CD4-positive, alpha-beta T cell (primary cell): ENCODE measurements at regions not wholly inside any gene's neighbourhood (a gene's known extent, or its start where the extent isn't known, plus 50 kb on each side); places are given as distances from the start of the nearest gene placed in this dataset.

Experiments used
- ATAC-seq: fragments of 200-7000 bp; cut with Tn5 transposase; one replicate; pipeline ENCODE4 v1.10.0; 2022; ENCODE audit warnings: mild to moderate bottlenecking; ENCODE audit not compliant: poor library complexity
- CTCF ChIA-PET: fragments of 350-600 bp; sonication (Branson Sonifier 250); formaldehyde crosslinking; loops from one replicate; lab custom pipeline; 2021; ENCODE audit warnings: antibody characterized with exemption, inconsistent platforms; lab: Charles Lee
- POLR2A ChIA-PET: fragments of 350-600 bp; sonication (Branson Sonifier 250); formaldehyde crosslinking; loops from one replicate; lab custom pipeline; 2021; ENCODE audit warnings: antibody characterized with exemption, inconsistent platforms; lab: Charles Lee
- DNase-seq, 14 experiments: peaks; one replicate each; pipeline ENCODE4 v3.0.0-alpha.2; 2013 to 2020; ENCODE audit warnings: mixed read lengths in 2 of 14
- H3K27ac ChIP-seq, 2 donors: one replicate each; pipeline versions ENCODE4 v1.5.1 to v1.7.0; 2013; ENCODE audit warnings: low read length in 2 of 2, low read depth in 1 of 2, mild to moderate bottlenecking in 1 of 2
- H3K27me3 ChIP-seq, 2 experiments: 1 replicate in 1 of 2; 2 replicates in 1 of 2; pipeline versions ENCODE4 v1.6.1 to v1.7.0; 2013; ENCODE audit warnings: low read length in 2 of 2, control low read depth in 1 of 2, mild to moderate bottlenecking in 1 of 2, moderate library complexity in 1 of 2; ENCODE audit not compliant: insufficient read depth in 2 of 2, control insufficient read depth in 1 of 2
- H3K36me3 ChIP-seq: one replicate; pipeline ENCODE4 v1.6.1; 2013; ENCODE audit warnings: low read length, control low read depth; ENCODE audit not compliant: insufficient read depth
- H3K4me1 ChIP-seq: one replicate; pipeline ENCODE4 v1.6.1; 2013; ENCODE audit warnings: low read length, control low read depth; ENCODE audit not compliant: insufficient read depth
- H3K4me3 ChIP-seq: one replicate; pipeline ENCODE4 v1.5.1; 2013; ENCODE audit warnings: mild to moderate bottlenecking, low read length, moderate library complexity
- H3K9me3 ChIP-seq, 2 experiments: 1 replicate in 1 of 2; 2 replicates in 1 of 2; pipeline versions ENCODE4 v1.6.1 to v1.7.0; 2013; ENCODE audit warnings: low read length in 2 of 2, mild to moderate bottlenecking in 2 of 2, control low read depth in 1 of 2, moderate library complexity in 1 of 2; ENCODE audit not compliant: control insufficient read depth in 1 of 2, insufficient read depth in 1 of 2
- H3K27ac Mint-ChIP-seq: one replicate; pipeline ENCODE4 v1.8.0; 2020; ENCODE audit warnings: mixed read lengths
- H3K27me3 Mint-ChIP-seq: one replicate; pipeline ENCODE4 v1.8.0; 2021; ENCODE audit warnings: mixed read lengths
- H3K36me3 Mint-ChIP-seq: one replicate; pipeline ENCODE4 v1.8.0; 2021; ENCODE audit warnings: low read depth, mixed read lengths
- H3K4me1 Mint-ChIP-seq: one replicate; pipeline ENCODE4 v1.8.0; 2021; ENCODE audit warnings: low read depth, mixed read lengths
- H3K4me3 Mint-ChIP-seq: one replicate; pipeline ENCODE4 v1.8.0; 2020; ENCODE audit warnings: mild to moderate bottlenecking, mixed read lengths
- H3K9me3 Mint-ChIP-seq: one replicate; pipeline ENCODE4 v1.8.0; 2020; ENCODE audit warnings: mixed read lengths
- CTCF ChIP-seq: fragments of 200-600 bp; IDR thresholded peaks from one replicate; pipeline ENCODE4 v1.8.0; 2022; ENCODE audit warnings: antibody characterized with exemption, mild to moderate bottlenecking
- intact Hi-C, 2 experiments: fragments of 100-400 bp; cut with DNase I in 1 of 2; cut with micrococcal nuclease in 1 of 2; formaldehyde crosslinking; loops; one replicate each; pipeline versions ENCODE4 v1.15.1 to v1.9.0; 2023 to 2025; cut with DNase I, micrococcal nuclease

- H3K4me1 Mint-ChIP-seq = peaks cover 31% of the 10 kb centered on the region
- H3K27ac Mint-ChIP-seq = peak overlapping the region; percentile 86
- TF ChIP-seq CTCF = no peak
- H3K9me3 Mint-ChIP-seq = no peaks in the 10 kb centered on the region
- ATAC-seq = peak; percentile 92
- Histone ChIP-seq H3K4me1 (peaks cover 26% of the 10 kb centered on the region), H3K27me3 (no peaks in the 10 kb centered on the region), H3K27ac (peak overlapping the region; percentile 78 to 84), H3K9me3 (no peaks in the 10 kb centered on the region), H3K36me3 (peaks cover 7% of the 10 kb centered on the region), H3K4me3 (peak overlapping the region; percentile 93)
- DNase-seq = peak; percentile 82 to 95 (median 88)
- H3K36me3 Mint-ChIP-seq = peaks cover 25% of the 10 kb centered on the region
- H3K27me3 Mint-ChIP-seq = no peaks in the 10 kb centered on the region
- ChIA-PET POLR2A (interaction anchor here (0.8 to 2.3 kb wide), 5 partner anchors 10 to 1923 kb away, joined by 3 to 13 read pairs (median 4); partner anchors contain the start of genes POP4 and UQCRFS1), CTCF (no interaction called here)
- intact Hi-C loops = loop anchor here (5.0 to 10.0 kb wide), 3 partner anchors 1418 to 1921 kb away; partner anchors contain the start of genes C19orf12 (in 1 of the 2), PLEKHF1 (in 1 of the 2) and UQCRFS1 (in 1 of the 2)
- H3K4me3 Mint-ChIP-seq = peak overlapping the region; percentile 98
These were observed 1419.1 kb downstream of the UQCRFS1 start for GRCh38 chr19:27793644-27794493.

GRCh38 chr19:27793128-27793643, 1419.8 kb downstream of the UQCRFS1 start:
- Histone ChIP-seq H3K4me1 (peaks cover 26% of the 10 kb centered on the region), H3K9me3 (no peaks in the 10 kb centered on the region), H3K27ac (peak overlapping the region; percentile 78 to 84), H3K27me3 (no peaks in the 10 kb centered on the region), H3K4me3 (peak overlapping the region; percentile 93), H3K36me3 (peaks cover 7% of the 10 kb centered on the region)
- Mint-ChIP-seq H3K36me3 (peaks cover 28% of the 10 kb centered on the region), H3K9me3 (no peaks in the 10 kb centered on the region), H3K4me3 (peak overlapping the region; percentile 98), H3K4me1 (peaks cover 34% of the 10 kb centered on the region), H3K27me3 (no peaks in the 10 kb centered on the region), H3K27ac (peak overlapping the region; percentile 86)
- ATAC-seq = peak; percentile 59
- peak in 13 of 14 experiments; percentile 7 to 83 (median 55) for DNase-seq
- no peak for TF ChIP-seq CTCF
- ChIA-PET CTCF (no interaction called here), POLR2A (interaction anchor here (0.8 to 2.3 kb wide), 5 partner anchors 10 to 1923 kb away, joined by 3 to 13 read pairs (median 4); partner anchors contain the start of genes POP4 and UQCRFS1)
- intact Hi-C loops = loop anchor here (5.0 to 10.0 kb wide), 3 partner anchors 1419 to 1922 kb away; partner anchors contain the start of genes C19orf12 (in 1 of the 2), PLEKHF1 (in 1 of the 2) and UQCRFS1 (in 1 of the 2)

GRCh38 chr19:27792576-27793127, 1420.3 kb downstream of the UQCRFS1 start:
- H3K4me1 Mint-ChIP-seq = peaks cover 34% of the 10 kb centered on the region
- CTCF ChIA-PET = no interaction called here
- H3K4me3 ChIP-seq = peak overlapping the region; percentile 93

More at GRCh38 chr19:27792576-27793127, 1420.3 kb downstream of the UQCRFS1 start:
- no peaks in the 10 kb centered on the region for H3K9me3 Mint-ChIP-seq
- DNase-seq (no peak), ATAC-seq (no peak)
- Histone ChIP-seq H3K4me1 (peaks cover 26% of the 10 kb centered on the region), H3K27me3 (no peaks in the 10 kb centered on the region), H3K36me3 (peaks cover 2% of the 10 kb centered on the region), H3K9me3 (no peaks in the 10 kb centered on the region), H3K27ac (peak overlapping the region; percentile 78 to 84)
- no peak for TF ChIP-seq CTCF
- H3K27me3 Mint-ChIP-seq = no peaks in the 10 kb centered on the region
- peaks cover 28% of the 10 kb centered on the region for H3K36me3 Mint-ChIP-seq
- intact Hi-C loops = loop anchor here (5.0 to 10.0 kb wide), 3 partner anchors 1420 to 1922 kb away; partner anchors contain the start of genes C19orf12 (in 1 of the 2), PLEKHF1 (in 1 of the 2) and UQCRFS1 (in 1 of the 2)
- POLR2A ChIA-PET = interaction anchor here (0.8 to 1.9 kb wide), 2 partner anchors 10 to 1420 kb away, joined by 4 to 8 read pairs; partner anchors contain the start of gene UQCRFS1
- peak overlapping the region; percentile 98 for H3K4me3 Mint-ChIP-seq
- H3K27ac Mint-ChIP-seq = peak overlapping the region; percentile 86
